OCI-LY7 (cell line): ENCODE measurements at regions not wholly inside any gene's neighbourhood (a gene's known extent, or its start where the extent isn't known, plus 50 kb on each side); places are given as distances from the start of the nearest gene placed in this dataset.

ENCODE experiments used
- BruUV-seq: library from RNA; stranded (reverse); fragments of 400-500 nt; replicated peaks from 2 replicates; lab custom pipeline; 2021; lab: Mats Ljungman, UMichigan
- CTCF ChIA-PET: fragments of 300-600 bp; sonication (Branson Sonifier 250); formaldehyde crosslinking; loops from one replicate; lab custom pipeline; 2022; ENCODE audit warnings: antibody characterized with exemption; ENCODE audit not compliant: unreplicated experiment; lab: Charles Lee
- POLR2A ChIA-PET: fragments of 300-600 bp; sonication (Branson Sonifier 250); formaldehyde crosslinking; loops from one replicate; lab custom pipeline; 2022; ENCODE audit warnings: antibody characterized with exemption; lab: Charles Lee
- DNase-seq: peaks from one replicate; pipeline ENCODE4 v3.0.0-alpha.2; 2015; ENCODE audit warnings: low spot score
- H2AFZ ChIP-seq: fragments of 200-600 bp; sonication (generic), shearing (Covaris generic); 2 replicates; pipeline ENCODE4 v1.6.1; 2014; ENCODE audit warnings: mild to moderate bottlenecking, antibody characterized with exemption, low read length, moderate library complexity
- H3K27ac ChIP-seq: fragments of 200-600 bp; sonication (generic); 2 replicates; pipeline ENCODE4 v1.5.1; 2014; ENCODE audit warnings: mixed run types, low read depth, mild to moderate bottlenecking, moderate library complexity, low read length, inconsistent platforms; ENCODE audit not compliant: poor library complexity, severe bottlenecking
- H3K36me3 ChIP-seq: fragments of 200-600 bp; sonication (generic); 2 replicates; pipeline ENCODE4 v1.6.1; 2014; ENCODE audit warnings: mild to moderate bottlenecking, antibody characterized with exemption, low read length, moderate library complexity, mixed read lengths; ENCODE audit not compliant: insufficient read depth
- H3K4me1 ChIP-seq: fragments of 200-600 bp; sonication (generic); 2 replicates; pipeline ENCODE4 v1.5.1; 2014; ENCODE audit warnings: mild to moderate bottlenecking, low read length; ENCODE audit not compliant: insufficient read depth, poor library complexity, severe bottlenecking
- H3K4me2 ChIP-seq: fragments of 200-600 bp; sonication (generic); 2 replicates; pipeline ENCODE4 v1.6.1; 2014; ENCODE audit warnings: mild to moderate bottlenecking, low read length
- H3K4me3 ChIP-seq: fragments of 200-600 bp; sonication (generic); 2 replicates; pipeline ENCODE4 v1.5.1; 2014; ENCODE audit warnings: mild to moderate bottlenecking, low read depth, low read length; ENCODE audit not compliant: poor library complexity, severe bottlenecking
- H3K79me2 ChIP-seq: fragments of 200-600 bp; sonication (generic); 2 replicates; pipeline ENCODE4 v1.6.1; 2016; ENCODE audit warnings: low read depth, mild to moderate bottlenecking, low read length, moderate library complexity, mixed read lengths; ENCODE audit not compliant: insufficient read depth
- H3K9me2 ChIP-seq: fragments of 200-600 bp; sonication (generic); 2 replicates; pipeline ENCODE4 v1.6.1; 2016; ENCODE audit warnings: mild to moderate bottlenecking, low read length, mixed read lengths; ENCODE audit not compliant: insufficient read depth
- H3K9me3 ChIP-seq: fragments of 200-600 bp; sonication (generic); 2 replicates; pipeline ENCODE4 v1.6.1; 2014; ENCODE audit warnings: mild to moderate bottlenecking, mixed run types, low read length, mixed read lengths
- H4K20me1 ChIP-seq: fragments of 200-600 bp; sonication (generic); 2 replicates; pipeline ENCODE4 v1.6.1; 2014; ENCODE audit warnings: mild to moderate bottlenecking, antibody characterized with exemption, low read length, moderate library complexity, mixed read lengths; ENCODE audit not compliant: insufficient read depth
- EZH2phosphoT487 ChIP-seq: fragments of 200-600 bp; sonication (generic); IDR thresholded peaks from 2 replicates; pipeline ENCODE4 v1.6.1; 2018; ENCODE audit warnings: low read depth, borderline replicate concordance, mild to moderate bottlenecking, mixed run types, antibody characterized with exemption, low read length, moderate library complexity, mixed read lengths
- intact Hi-C: fragments of 100-400 bp; cut with micrococcal nuclease; formaldehyde crosslinking; loops from one replicate; pipeline ENCODE4 v1.10.0; 2022; ENCODE audit not compliant: unreplicated experiment
- TF ChIP-seq, protein P1 (sequence below): fragments of 200-600 bp; sonication (generic); conservative IDR thresholded peaks from 2 replicates; pipeline ENCODE4 v1.5.1; 2014; ENCODE audit warnings: mild to moderate bottlenecking, antibody characterized with exemption, low read length, moderate library complexity, mixed read lengths

DNA sequence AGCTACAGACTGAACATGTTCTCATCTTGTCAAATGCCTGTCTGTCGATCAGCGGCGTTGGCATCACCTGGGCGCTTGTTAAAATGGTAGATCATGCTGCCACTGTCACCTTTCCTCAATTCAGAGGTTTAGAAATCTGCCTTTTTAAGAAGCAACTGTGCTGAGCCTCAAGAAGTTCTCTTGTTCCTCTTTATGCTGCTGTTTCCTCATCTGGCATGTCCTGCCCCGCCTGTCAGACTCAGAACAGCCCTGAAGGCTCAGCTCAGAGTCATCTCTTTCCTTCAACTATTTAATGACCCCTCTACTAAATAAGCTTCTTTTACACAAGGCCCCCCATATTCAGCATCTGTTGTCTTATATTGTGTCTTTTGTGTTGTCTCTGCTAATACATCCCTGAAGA is 368.2 kb downstream of the EPM2A start:
- POLR2A ChIA-PET, result interaction anchor here (0.9 kb wide), 1 partner anchor 93 kb away, joined by 4 read pairs; no protein-coding TSS in a partner anchor
- no peak for TF ChIP-seq EZH2phosphoT487
- TF ChIP-seq, protein P1, sequence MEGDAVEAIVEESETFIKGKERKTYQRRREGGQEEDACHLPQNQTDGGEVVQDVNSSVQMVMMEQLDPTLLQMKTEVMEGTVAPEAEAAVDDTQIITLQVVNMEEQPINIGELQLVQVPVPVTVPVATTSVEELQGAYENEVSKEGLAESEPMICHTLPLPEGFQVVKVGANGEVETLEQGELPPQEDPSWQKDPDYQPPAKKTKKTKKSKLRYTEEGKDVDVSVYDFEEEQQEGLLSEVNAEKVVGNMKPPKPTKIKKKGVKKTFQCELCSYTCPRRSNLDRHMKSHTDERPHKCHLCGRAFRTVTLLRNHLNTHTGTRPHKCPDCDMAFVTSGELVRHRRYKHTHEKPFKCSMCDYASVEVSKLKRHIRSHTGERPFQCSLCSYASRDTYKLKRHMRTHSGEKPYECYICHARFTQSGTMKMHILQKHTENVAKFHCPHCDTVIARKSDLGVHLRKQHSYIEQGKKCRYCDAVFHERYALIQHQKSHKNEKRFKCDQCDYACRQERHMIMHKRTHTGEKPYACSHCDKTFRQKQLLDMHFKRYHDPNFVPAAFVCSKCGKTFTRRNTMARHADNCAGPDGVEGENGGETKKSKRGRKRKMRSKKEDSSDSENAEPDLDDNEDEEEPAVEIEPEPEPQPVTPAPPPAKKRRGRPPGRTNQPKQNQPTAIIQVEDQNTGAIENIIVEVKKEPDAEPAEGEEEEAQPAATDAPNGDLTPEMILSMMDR, result no peak

DNA sequence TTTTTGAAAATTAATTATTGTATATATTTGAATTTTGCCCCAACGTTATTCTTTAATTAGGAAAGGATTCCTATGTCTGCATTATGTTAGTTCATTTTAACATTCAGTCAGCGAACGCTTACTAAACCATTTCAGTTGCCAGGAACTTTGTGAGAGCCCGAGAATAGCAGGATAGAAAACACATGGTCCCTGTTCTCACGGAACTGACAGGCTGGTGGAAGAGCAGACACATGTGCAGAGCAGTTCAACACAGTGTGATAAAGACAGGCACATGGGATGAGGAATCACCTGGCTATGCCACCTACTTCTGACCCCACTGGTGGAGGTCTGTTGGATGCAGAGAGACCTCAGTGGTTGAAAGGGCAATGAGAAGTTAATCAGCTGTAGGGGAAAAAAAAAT is 367.2 kb downstream of the EPM2A start:
- POLR2A ChIA-PET, result no interaction called here
- Histone ChIP-seq H3K4me3 (no peak overlapping the region), H3K4me2 (no peak overlapping the region), H3K36me3 (no peaks in the 10 kb centered on the region), H3K27ac (no peak overlapping the region), H3K9me2 (no peaks in the 10 kb centered on the region), H2AFZ (no peak overlapping the region), H3K9me3 (no peaks in the 10 kb centered on the region), H3K4me1 (no peaks in the 10 kb centered on the region), H3K79me2 (no peaks in the 10 kb centered on the region), H4K20me1 (no peaks in the 10 kb centered on the region)
- CTCF ChIA-PET, result no interaction called here
- DNase-seq, result no peak
- intact Hi-C loops, result no loop called here
- TF ChIP-seq EZH2phosphoT487, result no peak
- TF ChIP-seq, protein P1, result no peak
- no TSS peak for BruUV-seq

More for the DNA sequence above, 368.2 kb downstream of the EPM2A start:
- no peak for DNase-seq
- H3K79me2 ChIP-seq, result no peaks in the 10 kb centered on the region
- H3K27ac ChIP-seq, result no peak overlapping the region
- CTCF ChIA-PET, result no interaction called here
- no peak overlapping the region for H2AFZ ChIP-seq
- H3K4me2 ChIP-seq, result no peak overlapping the region
- H3K9me2 ChIP-seq, result no peaks in the 10 kb centered on the region
- no peaks in the 10 kb centered on the region for H4K20me1 ChIP-seq
- H3K4me1 ChIP-seq, result no peaks in the 10 kb centered on the region
- H3K9me3 ChIP-seq, result no peaks in the 10 kb centered on the region
- intact Hi-C loops, result no loop called here
- no peaks in the 10 kb centered on the region for H3K36me3 ChIP-seq
- no TSS peak for BruUV-seq
- no peak overlapping the region for H3K4me3 ChIP-seq

DNA sequence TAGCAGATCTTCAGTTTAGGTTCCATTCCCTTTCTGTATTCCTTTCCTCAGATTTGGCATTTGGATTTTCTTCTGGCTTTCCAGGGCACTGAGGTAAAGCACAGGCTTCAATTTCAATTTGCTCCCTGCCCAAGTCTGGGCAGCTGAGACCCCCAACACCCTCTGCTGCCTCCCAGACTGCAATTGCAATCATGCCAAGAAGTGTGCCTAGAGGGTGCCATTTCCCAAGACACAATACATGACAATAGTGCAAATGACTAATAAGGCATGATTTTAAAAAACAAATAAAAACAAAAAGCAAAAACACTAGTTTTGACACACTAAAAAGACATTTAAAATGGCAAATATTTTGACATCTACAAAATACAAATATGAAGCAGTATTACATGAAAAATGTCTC is 364.8 kb downstream of the EPM2A start:
- Histone ChIP-seq H2AFZ (no peak overlapping the region), H3K79me2 (no peaks in the 10 kb centered on the region), H3K9me2 (no peaks in the 10 kb centered on the region), H3K36me3 (no peaks in the 10 kb centered on the region), H3K27ac (no peak overlapping the region), H4K20me1 (no peaks in the 10 kb centered on the region), H3K9me3 (no peaks in the 10 kb centered on the region), H3K4me3 (no peak overlapping the region), H3K4me2 (no peak overlapping the region), H3K4me1 (no peaks in the 10 kb centered on the region)
- BruUV-seq, result no TSS peak
- intact Hi-C loops, result no loop called here
- no peak for TF ChIP-seq EZH2phosphoT487
- TF ChIP-seq, protein P1, result 0 out of 2 replicates have a peak, but pooled peaks have one; percentile 19
- CTCF ChIA-PET, result no interaction called here
- POLR2A ChIA-PET, result interaction anchor here (0.7 kb wide), 1 partner anchor 341 kb away, joined by 4 read pairs; no protein-coding TSS in a partner anchor
- no peak for DNase-seq
